ENCODE measurements at regions not wholly inside any gene's neighbourhood (a gene's known extent, or its start where the extent isn't known, plus 50 kb on each side); places are given as distances from the start of the nearest gene placed in this dataset.

DNA sequence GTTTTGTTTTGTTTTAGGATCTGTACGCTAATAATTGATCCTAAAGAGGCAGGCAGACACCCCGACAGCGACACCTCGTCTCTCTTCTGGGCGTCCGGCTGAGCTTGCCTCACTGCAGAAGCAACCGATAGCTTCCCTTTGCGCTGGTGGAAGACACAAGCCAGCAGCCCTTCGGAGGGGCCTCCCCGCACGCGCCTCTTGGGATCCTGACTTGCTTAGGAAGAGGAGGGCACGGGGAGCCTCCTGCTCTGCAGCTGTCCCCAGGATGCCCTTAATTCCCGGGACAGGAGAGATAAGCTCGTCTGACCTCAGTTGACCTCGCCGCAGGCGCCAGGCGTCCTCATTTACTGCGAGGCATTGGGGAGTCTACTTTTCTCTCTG lies 94.0 kb downstream of the CD83 start:
- peak in 1 of 2 experiments; percentile 38 for DNase-seq
- Histone ChIP-seq H3K79me2 (ENCODE audit: low read depth) (no peaks in the 10 kb centered on the region), H3K27me3 (ENCODE audit: insufficient read depth, low read depth) (no peaks in the 10 kb centered on the region), H3K4me2 (peak overlapping the region; percentile 88), H3K4me3 (peak overlapping the region; percentile 61), H3K9me2 (ENCODE audit: insufficient read depth) (no peaks in the 10 kb centered on the region), H3K9me3 (ENCODE audit: insufficient read depth, low read depth) (no peaks in the 10 kb centered on the region), H4K20me1 (ENCODE audit: insufficient read depth) (no peaks in the 10 kb centered on the region), H3F3A (ENCODE audit: insufficient read depth, low read depth) (peaks cover 4% of the 10 kb centered on the region; the same call in 1 of the 2 replicates), H3K27ac (peak overlapping the region; percentile 51), H3K4me1 (replicated peaks; ENCODE audit: insufficient read depth) (peaks cover 14% of the 10 kb centered on the region), H3K36me3 (ENCODE audit: low read depth) (no peaks in the 10 kb centered on the region), H2AFZ (peak overlapping the region; percentile 92)
- intact Hi-C loops (cut with micrococcal nuclease; ENCODE audit: unreplicated experiment): loop anchor here (1.0 to 10.0 kb wide), 9 partner anchors 163 to 1280 kb away; partner anchors contain the start of gene JARID2
- BruUV-seq (replicated peaks): no TSS peak
- TF ChIP-seq, protein P1, sequence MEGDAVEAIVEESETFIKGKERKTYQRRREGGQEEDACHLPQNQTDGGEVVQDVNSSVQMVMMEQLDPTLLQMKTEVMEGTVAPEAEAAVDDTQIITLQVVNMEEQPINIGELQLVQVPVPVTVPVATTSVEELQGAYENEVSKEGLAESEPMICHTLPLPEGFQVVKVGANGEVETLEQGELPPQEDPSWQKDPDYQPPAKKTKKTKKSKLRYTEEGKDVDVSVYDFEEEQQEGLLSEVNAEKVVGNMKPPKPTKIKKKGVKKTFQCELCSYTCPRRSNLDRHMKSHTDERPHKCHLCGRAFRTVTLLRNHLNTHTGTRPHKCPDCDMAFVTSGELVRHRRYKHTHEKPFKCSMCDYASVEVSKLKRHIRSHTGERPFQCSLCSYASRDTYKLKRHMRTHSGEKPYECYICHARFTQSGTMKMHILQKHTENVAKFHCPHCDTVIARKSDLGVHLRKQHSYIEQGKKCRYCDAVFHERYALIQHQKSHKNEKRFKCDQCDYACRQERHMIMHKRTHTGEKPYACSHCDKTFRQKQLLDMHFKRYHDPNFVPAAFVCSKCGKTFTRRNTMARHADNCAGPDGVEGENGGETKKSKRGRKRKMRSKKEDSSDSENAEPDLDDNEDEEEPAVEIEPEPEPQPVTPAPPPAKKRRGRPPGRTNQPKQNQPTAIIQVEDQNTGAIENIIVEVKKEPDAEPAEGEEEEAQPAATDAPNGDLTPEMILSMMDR (conservative IDR thresholded peaks at IDR 0.05): no peak
- no peak for TF ChIP-seq EZH2 (IDR thresholded peaks at IDR 0.05; ENCODE audit: low read depth)
- CTCF ChIA-PET: interaction anchor here (0.7 to 1.5 kb wide), 2 partner anchors 59 to 500 kb away, joined by 3 to 4 read pairs; no protein-coding TSS in a partner anchor
- POLR2A ChIA-PET (ENCODE audit: unreplicated experiment): interaction anchor here (0.6 kb wide), 1 partner anchor 289 kb away, joined by 3 read pairs; no protein-coding TSS in a partner anchor

DNA sequence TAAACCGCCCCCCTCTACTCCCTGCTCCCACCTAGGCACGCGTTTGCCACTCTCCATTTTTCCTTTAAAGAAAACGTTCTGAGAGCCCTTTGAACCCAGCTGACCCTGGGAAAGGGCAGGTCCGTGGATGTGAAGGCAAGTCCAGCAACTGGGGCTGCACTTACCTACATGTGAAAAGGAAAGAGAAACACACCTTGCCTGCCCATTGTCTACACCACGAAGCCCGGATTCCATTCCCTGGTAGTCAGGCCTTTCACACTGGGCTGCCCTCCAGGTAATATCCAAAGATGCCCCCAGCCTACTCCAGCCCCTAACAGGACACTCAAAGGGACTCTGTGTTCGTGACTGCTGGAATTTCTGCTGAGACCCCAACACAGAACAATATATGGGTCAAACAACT lies 94.4 kb downstream of the CD83 start:
- peak overlapping the region; percentile 92; the same call in 1 of the 2 replicates for H2AFZ ChIP-seq
- no peaks in the 10 kb centered on the region for H4K20me1 ChIP-seq (ENCODE audit: insufficient read depth)
- CTCF ChIA-PET: interaction anchor here (1.5 kb wide), 1 partner anchor 59 kb away, joined by 4 read pairs; no protein-coding TSS in a partner anchor
- H3K36me3 ChIP-seq (ENCODE audit: low read depth): no peaks in the 10 kb centered on the region
- no peak for TF ChIP-seq EZH2 (IDR thresholded peaks at IDR 0.05; ENCODE audit: low read depth)
- TF ChIP-seq, protein P1 (conservative IDR thresholded peaks at IDR 0.05): no peak
- peaks cover 4% of the 10 kb centered on the region; the same call in 1 of the 2 replicates for H3F3A ChIP-seq (ENCODE audit: insufficient read depth, low read depth)
- intact Hi-C loops (cut with micrococcal nuclease; ENCODE audit: unreplicated experiment): loop anchor here (1.0 to 10.0 kb wide), 3 partner anchors 59 to 520 kb away; no protein-coding TSS in a partner anchor
- H3K4me2 ChIP-seq: peak overlapping the region; percentile 88
- no peaks in the 10 kb centered on the region for H3K79me2 ChIP-seq (ENCODE audit: low read depth)
- POLR2A ChIA-PET (ENCODE audit: unreplicated experiment): no interaction called here
- TSS peak; percentile 71 for BruUV-seq (replicated peaks)
- H3K9me2 ChIP-seq (ENCODE audit: insufficient read depth): no peaks in the 10 kb centered on the region
- peak overlapping the region; percentile 51; the same call in 1 of the 2 replicates for H3K27ac ChIP-seq
- H3K4me3 ChIP-seq: peak overlapping the region; percentile 61
- H3K27me3 ChIP-seq (ENCODE audit: insufficient read depth, low read depth): no peaks in the 10 kb centered on the region
- no peaks in the 10 kb centered on the region for H3K9me3 ChIP-seq (ENCODE audit: insufficient read depth, low read depth)
- H3K4me1 ChIP-seq (replicated peaks; ENCODE audit: insufficient read depth): peaks cover 14% of the 10 kb centered on the region
- peak; percentile 59 to 65 for DNase-seq

DNA sequence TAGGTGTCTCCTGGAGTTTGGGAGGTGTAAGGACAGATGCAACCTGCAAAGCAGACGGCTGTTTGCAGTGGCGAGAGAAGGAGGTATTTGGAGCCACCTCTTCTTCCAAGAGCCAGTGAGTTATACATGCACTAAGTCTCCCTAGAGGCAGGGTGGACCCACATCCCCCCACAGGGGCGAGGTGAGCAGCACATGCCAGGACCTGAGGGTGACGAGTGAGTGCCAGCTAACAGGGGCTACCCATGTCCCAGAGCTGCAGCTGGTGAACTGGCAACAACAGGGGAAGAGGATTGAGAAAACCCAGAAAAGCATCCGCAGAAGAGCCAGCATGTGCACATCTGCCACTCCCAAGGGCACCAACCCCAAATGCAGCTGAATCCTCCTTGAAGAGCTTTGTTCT lies 95.1 kb downstream of the CD83 start:
- POLR2A ChIA-PET (ENCODE audit: unreplicated experiment): interaction anchor here (0.6 kb wide), 1 partner anchor 1033 kb away, joined by 3 read pairs; the partner anchor contains the start of gene JARID2
- BruUV-seq (replicated peaks): no TSS peak
- Histone ChIP-seq H3K9me3 (ENCODE audit: insufficient read depth, low read depth) (no peaks in the 10 kb centered on the region), H3K9me2 (ENCODE audit: insufficient read depth) (no peaks in the 10 kb centered on the region), H4K20me1 (ENCODE audit: insufficient read depth) (no peaks in the 10 kb centered on the region), H3K27me3 (ENCODE audit: insufficient read depth, low read depth) (no peaks in the 10 kb centered on the region), H2AFZ (no peak overlapping the region), H3K36me3 (ENCODE audit: low read depth) (no peaks in the 10 kb centered on the region), H3K27ac (no peak overlapping the region), H3K4me1 (replicated peaks; ENCODE audit: insufficient read depth) (peaks cover 14% of the 10 kb centered on the region), H3K79me2 (ENCODE audit: low read depth) (no peaks in the 10 kb centered on the region), H3K4me2 (no peak overlapping the region), H3K4me3 (no peak overlapping the region), H3F3A (ENCODE audit: insufficient read depth, low read depth) (peaks cover 4% of the 10 kb centered on the region; the same call in 1 of the 2 replicates)
- intact Hi-C loops (cut with micrococcal nuclease; ENCODE audit: unreplicated experiment): loop anchor here (1.0 to 10.0 kb wide), 3 partner anchors 59 to 520 kb away; no protein-coding TSS in a partner anchor
- no peak for DNase-seq
- TF ChIP-seq, protein P1 (conservative IDR thresholded peaks at IDR 0.05): no peak
- TF ChIP-seq EZH2 (IDR thresholded peaks at IDR 0.05; ENCODE audit: low read depth): no peak
- CTCF ChIA-PET: no interaction called here
